ENCODE measurements at regions not wholly inside any gene's neighbourhood (a gene's known extent, or its start where the extent isn't known, plus 50 kb on each side); places are given as distances from the start of the nearest gene placed in this dataset.

GRCh38 chr5:123720339-123720738, 208.4 kb downstream of the CSNK1G3 start:
- no peak for TF ChIP-seq CTCF (IDR thresholded peaks at IDR 0.05)
- no peak for TF ChIP-seq POLR2A (IDR thresholded peaks at IDR 0.05)
